ENCODE measurements at regions not wholly inside any gene's neighbourhood (a gene's known extent, or its start where the extent isn't known, plus 50 kb on each side); places are given as distances from the start of the nearest gene placed in this dataset.

DNA sequence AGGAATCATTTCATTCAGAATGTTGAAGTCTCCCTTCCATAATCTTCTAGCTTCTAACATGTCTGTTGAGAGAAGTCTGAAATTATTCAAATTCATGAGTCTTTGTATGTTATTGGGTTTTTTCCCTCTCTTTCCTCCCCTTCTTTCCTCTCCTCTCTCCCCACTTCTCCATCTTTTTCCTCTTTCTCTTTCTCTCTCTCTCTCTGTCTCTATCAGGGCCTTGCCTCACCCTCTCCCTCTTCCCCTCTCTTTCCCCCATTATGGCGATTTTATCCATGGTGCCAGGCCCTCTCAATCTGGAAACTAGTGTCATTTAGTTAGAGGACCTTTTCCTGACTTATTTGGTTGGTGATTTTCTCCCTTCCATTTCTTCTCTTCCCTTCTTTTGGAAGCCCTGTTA lies 147.3 kb downstream of the SST start:
- TF ChIP-seq, protein P1, sequence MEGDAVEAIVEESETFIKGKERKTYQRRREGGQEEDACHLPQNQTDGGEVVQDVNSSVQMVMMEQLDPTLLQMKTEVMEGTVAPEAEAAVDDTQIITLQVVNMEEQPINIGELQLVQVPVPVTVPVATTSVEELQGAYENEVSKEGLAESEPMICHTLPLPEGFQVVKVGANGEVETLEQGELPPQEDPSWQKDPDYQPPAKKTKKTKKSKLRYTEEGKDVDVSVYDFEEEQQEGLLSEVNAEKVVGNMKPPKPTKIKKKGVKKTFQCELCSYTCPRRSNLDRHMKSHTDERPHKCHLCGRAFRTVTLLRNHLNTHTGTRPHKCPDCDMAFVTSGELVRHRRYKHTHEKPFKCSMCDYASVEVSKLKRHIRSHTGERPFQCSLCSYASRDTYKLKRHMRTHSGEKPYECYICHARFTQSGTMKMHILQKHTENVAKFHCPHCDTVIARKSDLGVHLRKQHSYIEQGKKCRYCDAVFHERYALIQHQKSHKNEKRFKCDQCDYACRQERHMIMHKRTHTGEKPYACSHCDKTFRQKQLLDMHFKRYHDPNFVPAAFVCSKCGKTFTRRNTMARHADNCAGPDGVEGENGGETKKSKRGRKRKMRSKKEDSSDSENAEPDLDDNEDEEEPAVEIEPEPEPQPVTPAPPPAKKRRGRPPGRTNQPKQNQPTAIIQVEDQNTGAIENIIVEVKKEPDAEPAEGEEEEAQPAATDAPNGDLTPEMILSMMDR (conservative IDR thresholded peaks at IDR 0.05; ENCODE audit: low read depth in 2 of 2), result no peak
- TF ChIP-seq, protein P2, sequence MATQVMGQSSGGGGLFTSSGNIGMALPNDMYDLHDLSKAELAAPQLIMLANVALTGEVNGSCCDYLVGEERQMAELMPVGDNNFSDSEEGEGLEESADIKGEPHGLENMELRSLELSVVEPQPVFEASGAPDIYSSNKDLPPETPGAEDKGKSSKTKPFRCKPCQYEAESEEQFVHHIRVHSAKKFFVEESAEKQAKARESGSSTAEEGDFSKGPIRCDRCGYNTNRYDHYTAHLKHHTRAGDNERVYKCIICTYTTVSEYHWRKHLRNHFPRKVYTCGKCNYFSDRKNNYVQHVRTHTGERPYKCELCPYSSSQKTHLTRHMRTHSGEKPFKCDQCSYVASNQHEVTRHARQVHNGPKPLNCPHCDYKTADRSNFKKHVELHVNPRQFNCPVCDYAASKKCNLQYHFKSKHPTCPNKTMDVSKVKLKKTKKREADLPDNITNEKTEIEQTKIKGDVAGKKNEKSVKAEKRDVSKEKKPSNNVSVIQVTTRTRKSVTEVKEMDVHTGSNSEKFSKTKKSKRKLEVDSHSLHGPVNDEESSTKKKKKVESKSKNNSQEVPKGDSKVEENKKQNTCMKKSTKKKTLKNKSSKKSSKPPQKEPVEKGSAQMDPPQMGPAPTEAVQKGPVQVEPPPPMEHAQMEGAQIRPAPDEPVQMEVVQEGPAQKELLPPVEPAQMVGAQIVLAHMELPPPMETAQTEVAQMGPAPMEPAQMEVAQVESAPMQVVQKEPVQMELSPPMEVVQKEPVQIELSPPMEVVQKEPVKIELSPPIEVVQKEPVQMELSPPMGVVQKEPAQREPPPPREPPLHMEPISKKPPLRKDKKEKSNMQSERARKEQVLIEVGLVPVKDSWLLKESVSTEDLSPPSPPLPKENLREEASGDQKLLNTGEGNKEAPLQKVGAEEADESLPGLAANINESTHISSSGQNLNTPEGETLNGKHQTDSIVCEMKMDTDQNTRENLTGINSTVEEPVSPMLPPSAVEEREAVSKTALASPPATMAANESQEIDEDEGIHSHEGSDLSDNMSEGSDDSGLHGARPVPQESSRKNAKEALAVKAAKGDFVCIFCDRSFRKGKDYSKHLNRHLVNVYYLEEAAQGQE (IDR thresholded peaks at IDR 0.05; ENCODE audit: unreplicated experiment), result no peak

Measured in GM23338 (cell line).